Stomach (tissue), 8 donors: ENCODE measurements at regions not wholly inside any gene's neighbourhood (a gene's known extent, or its start where the extent isn't known, plus 50 kb on each side); places are given as distances from the start of the nearest gene placed in this dataset.

ENCODE experiments used
- DNase-seq, 2 donors: peaks; one replicate each; pipeline versions ENCODE4 v3.0.0 to v3.0.0-alpha.2; 2013 to 2019
- H3K27ac ChIP-seq, 5 donors: fragments of 200-600 bp in 4 of 5; sonication (generic) in 4 of 5; one replicate each; pipeline ENCODE4 v1.5.1; 2013 to 2019; ENCODE audit warnings: mild to moderate bottlenecking in 1 of 5, moderate library complexity in 1 of 5
- H3K27me3 ChIP-seq, 3 donors: fragments of 200-600 bp; sonication (generic); one replicate each; pipeline ENCODE4 v1.5.1; 2017 to 2019; ENCODE audit warnings: mixed run types in 1 of 3
- H3K36me3 ChIP-seq, 4 donors: fragments of 200-600 bp; sonication (generic); 1 replicate in 3 of 4; 2 replicates in 1 of 4; pipeline ENCODE4 v1.5.1; 2016 to 2019
- H3K4me1 ChIP-seq, 4 donors: fragments of 200-600 bp; sonication (generic); one replicate each; pipeline ENCODE4 v1.5.1; 2016 to 2019
- H3K4me3 ChIP-seq, 4 donors: fragments of 200-600 bp; sonication (generic) in 3 of 4; one replicate each; pipeline ENCODE4 v1.5.1; 2016 to 2019; ENCODE audit warnings: mild to moderate bottlenecking in 1 of 4
- H3K9me3 ChIP-seq, 4 donors: fragments of 200-600 bp; sonication (generic); one replicate each; pipeline ENCODE4 v1.5.1; 2016 to 2019
- EP300 ChIP-seq: sonication (generic); formaldehyde crosslinking; IDR thresholded peaks from one replicate; pipeline ENCODE4 v1.6.1; 2017; ENCODE audit warnings: antibody characterized with exemption
- POLR2A ChIP-seq, 4 donors: fragments of 450-650 bp; IDR thresholded peaks; one replicate each; pipeline ENCODE4 v1.6.1; 2016; ENCODE audit warnings: antibody characterized with exemption in 4 of 4, control low read depth in 2 of 4, mild to moderate bottlenecking in 1 of 4, moderate library complexity in 1 of 4
- POLR2AphosphoS5 ChIP-seq, 3 donors: sonication (generic); formaldehyde crosslinking; IDR thresholded peaks; one replicate each; pipeline ENCODE4 v1.6.1; 2016; ENCODE audit warnings: antibody characterized with exemption in 3 of 3
- WGBS, 5 donors: extraction: QIAGEN DNeasy Blood & Tissue Kit in 3 of 5; methylation state at CpG; one replicate each; pipeline versions ENCODE4 v1.1.5 to v1.1.7; 2013 to 2018; 5-methylcytosine and 5-hydroxymethylcytosine counted together
- intact Hi-C: fragments of 100-400 bp; cut with DNase I; formaldehyde crosslinking; loops from one replicate; pipeline ENCODE4 v1.15.1; 2023; ENCODE audit warnings: low total_unique reads
- TF ChIP-seq, protein P1 (sequence below), 7 experiments: fragments of 450-650 bp in 4 of 7; fragments of 200-600 bp in 3 of 7; sonication (generic) in 3 of 7; IDR thresholded peaks; one replicate each; pipeline ENCODE4 v1.5.1; 2016 to 2019; ENCODE audit warnings: antibody characterized with exemption in 7 of 7, control low read depth in 2 of 7, mild to moderate bottlenecking in 1 of 7
- donor health status: healthy with polysubstance abuse.
- donor health status: Bipolar disorder and iron deficiency.
- donor health status: healthy.

DNA sequence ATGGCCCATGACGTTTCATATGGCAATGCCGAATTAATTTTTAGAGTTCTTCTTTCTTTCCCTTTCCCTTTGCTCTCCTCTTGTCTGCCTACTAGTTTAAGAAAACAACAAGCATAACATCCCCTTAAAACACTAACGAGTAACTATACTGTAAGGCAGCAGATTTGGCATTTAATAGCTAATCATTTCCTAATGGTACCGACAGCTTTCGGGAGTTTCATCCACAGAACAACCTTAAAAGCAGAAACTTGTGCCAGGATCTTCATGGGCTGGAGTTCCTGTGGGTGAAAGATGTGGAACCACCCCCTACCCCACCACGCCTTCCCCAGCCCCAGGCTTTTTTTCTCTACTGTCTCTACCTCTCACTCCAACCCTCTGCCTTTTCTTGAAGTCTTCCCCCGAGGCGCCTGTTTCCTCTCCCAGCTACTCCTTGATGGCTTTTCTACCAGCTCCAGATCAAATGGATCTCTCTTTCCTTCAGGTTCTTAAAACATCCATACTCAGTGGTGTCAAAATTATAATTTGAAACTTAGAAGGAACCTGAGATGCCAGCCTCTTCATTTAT is 319.5 kb downstream of the PIK3R1 start:
- H3K27ac ChIP-seq, result peak overlapping the region in 2 of 5 donors; percentile 11 to 64
- intact Hi-C loops, result no loop called here
- H3K27me3 ChIP-seq, result peaks cover 0 to 8% (median 0%) of the 10 kb centered on the region in 3 donors
- H3K36me3 ChIP-seq, result no peaks in the 10 kb centered on the region
- WGBS, 5 donors, result 72 to 81% (median 73%) methylated on average over 8 of the region's 8 CpGs
- H3K4me1 ChIP-seq, result peaks cover 11 to 27% (median 18%) of the 10 kb centered on the region in 4 donors
- DNase-seq, result no peak
- no peaks in the 10 kb centered on the region for H3K9me3 ChIP-seq
- peak overlapping the region in 2 of 4 donors; percentile 11 to 28 for H3K4me3 ChIP-seq
- TF ChIP-seq POLR2AphosphoS5 (IDR thresholded peaks at IDR 0.05) (no peak), POLR2A (IDR thresholded peaks at IDR 0.05) (no peak), EP300 (no peak)
- TF ChIP-seq, protein P1, sequence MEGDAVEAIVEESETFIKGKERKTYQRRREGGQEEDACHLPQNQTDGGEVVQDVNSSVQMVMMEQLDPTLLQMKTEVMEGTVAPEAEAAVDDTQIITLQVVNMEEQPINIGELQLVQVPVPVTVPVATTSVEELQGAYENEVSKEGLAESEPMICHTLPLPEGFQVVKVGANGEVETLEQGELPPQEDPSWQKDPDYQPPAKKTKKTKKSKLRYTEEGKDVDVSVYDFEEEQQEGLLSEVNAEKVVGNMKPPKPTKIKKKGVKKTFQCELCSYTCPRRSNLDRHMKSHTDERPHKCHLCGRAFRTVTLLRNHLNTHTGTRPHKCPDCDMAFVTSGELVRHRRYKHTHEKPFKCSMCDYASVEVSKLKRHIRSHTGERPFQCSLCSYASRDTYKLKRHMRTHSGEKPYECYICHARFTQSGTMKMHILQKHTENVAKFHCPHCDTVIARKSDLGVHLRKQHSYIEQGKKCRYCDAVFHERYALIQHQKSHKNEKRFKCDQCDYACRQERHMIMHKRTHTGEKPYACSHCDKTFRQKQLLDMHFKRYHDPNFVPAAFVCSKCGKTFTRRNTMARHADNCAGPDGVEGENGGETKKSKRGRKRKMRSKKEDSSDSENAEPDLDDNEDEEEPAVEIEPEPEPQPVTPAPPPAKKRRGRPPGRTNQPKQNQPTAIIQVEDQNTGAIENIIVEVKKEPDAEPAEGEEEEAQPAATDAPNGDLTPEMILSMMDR (IDR thresholded peaks at IDR 0.05), result no peak

GRCh38 chr5:68538814-68539420 is 323.4 kb downstream of the PIK3R1 start:
- no peak overlapping the region for H3K4me3 ChIP-seq
- H3K36me3 ChIP-seq, result no peaks in the 10 kb centered on the region
- H3K4me1 ChIP-seq, result peaks cover 6 to 13% (median 11%) of the 10 kb centered on the region in 4 donors
- DNase-seq, result no peak
- TF ChIP-seq POLR2A (IDR thresholded peaks at IDR 0.05) (no peak), EP300 (no peak), POLR2AphosphoS5 (IDR thresholded peaks at IDR 0.05) (no peak)
- TF ChIP-seq, protein P1 (IDR thresholded peaks at IDR 0.05), result no peak
- peaks cover 0 to 8% (median 0%) of the 10 kb centered on the region in 3 donors for H3K27me3 ChIP-seq
- no peak overlapping the region for H3K27ac ChIP-seq
- 88 to 94% (median 92%) methylated on average over 6 of the region's 6 CpGs for WGBS, 5 donors
- no peaks in the 10 kb centered on the region for H3K9me3 ChIP-seq
- intact Hi-C loops, result no loop called here

GRCh38 chr5:68540798-68541590 is 325.4 kb downstream of the PIK3R1 start:
- H3K27me3 ChIP-seq, result peaks cover 0 to 8% (median 0%) of the 10 kb centered on the region in 3 donors
- no peak overlapping the region for H3K27ac ChIP-seq
- no peaks in the 10 kb centered on the region for H3K4me1 ChIP-seq
- no peaks in the 10 kb centered on the region for H3K9me3 ChIP-seq
- H3K36me3 ChIP-seq, result no peaks in the 10 kb centered on the region
- intact Hi-C loops, result no loop called here
- no peak for TF ChIP-seq EP300
- TF ChIP-seq POLR2AphosphoS5 (IDR thresholded peaks at IDR 0.05), result no peak
- no peak for TF ChIP-seq POLR2A (IDR thresholded peaks at IDR 0.05)
- TF ChIP-seq, protein P1 (IDR thresholded peaks at IDR 0.05), result no peak
- DNase-seq, result no peak
- no peak overlapping the region for H3K4me3 ChIP-seq
- WGBS, 5 donors, result 82 to 89% (median 88%) methylated on average over 9 of the region's 9 CpGs

GRCh38 chr5:68542207-68542606 is 326.7 kb downstream of the PIK3R1 start:
- DNase-seq, result no peak
- H3K9me3 ChIP-seq, result no peaks in the 10 kb centered on the region
- H3K4me1 ChIP-seq, result no peaks in the 10 kb centered on the region
- H3K4me3 ChIP-seq, result no peak overlapping the region
- H3K27ac ChIP-seq, result no peak overlapping the region
- intact Hi-C loops, result no loop called here
- H3K27me3 ChIP-seq, result peaks cover 0 to 8% (median 0%) of the 10 kb centered on the region in 3 donors
- TF ChIP-seq POLR2A (IDR thresholded peaks at IDR 0.05) (no peak), POLR2AphosphoS5 (IDR thresholded peaks at IDR 0.05) (no peak), EP300 (no peak)
- TF ChIP-seq, protein P1 (IDR thresholded peaks at IDR 0.05), result no peak
- no peaks in the 10 kb centered on the region for H3K36me3 ChIP-seq
- WGBS, 5 donors, result 38 to 50% (median 47%) methylated on average over 1 of the region's 1 CpG
